GM21619 (cell line): ENCODE measurements at regions not wholly inside any gene's neighbourhood (a gene's known extent, or its start where the extent isn't known, plus 50 kb on each side); places are given as distances from the start of the nearest gene placed in this dataset.

Experiments
- ATAC-seq: cut with Tn5 transposase; IDR thresholded peaks from one replicate; pipeline ENCODE4 v1.9.1; 2021; ENCODE audit not compliant: unreplicated experiment

GRCh38 chrY:8553614-8554013, 783.6 kb upstream of the TSPY4 start:
- ATAC-seq, result no peak

DNA sequence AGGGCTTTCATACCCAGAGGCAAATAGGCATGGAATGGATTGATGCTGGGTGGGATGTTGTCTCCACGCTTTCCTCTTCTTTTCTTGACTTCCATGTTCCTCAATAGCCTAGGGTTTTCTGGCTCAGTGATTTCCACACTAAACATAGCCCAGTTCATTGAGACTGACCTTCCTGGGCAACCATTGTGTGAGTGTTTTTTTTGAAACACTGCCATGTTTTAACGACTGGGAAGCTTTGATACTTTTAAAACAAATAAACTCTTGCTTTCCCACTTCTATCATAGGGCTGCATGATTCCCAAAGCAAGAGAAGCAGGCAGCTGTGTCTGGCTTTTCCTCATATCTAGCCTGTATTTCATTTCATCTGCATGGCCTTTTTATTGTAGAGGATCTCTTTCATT, 775.9 kb upstream of the TSPY4 start:
- ATAC-seq, result no peak

DNA sequence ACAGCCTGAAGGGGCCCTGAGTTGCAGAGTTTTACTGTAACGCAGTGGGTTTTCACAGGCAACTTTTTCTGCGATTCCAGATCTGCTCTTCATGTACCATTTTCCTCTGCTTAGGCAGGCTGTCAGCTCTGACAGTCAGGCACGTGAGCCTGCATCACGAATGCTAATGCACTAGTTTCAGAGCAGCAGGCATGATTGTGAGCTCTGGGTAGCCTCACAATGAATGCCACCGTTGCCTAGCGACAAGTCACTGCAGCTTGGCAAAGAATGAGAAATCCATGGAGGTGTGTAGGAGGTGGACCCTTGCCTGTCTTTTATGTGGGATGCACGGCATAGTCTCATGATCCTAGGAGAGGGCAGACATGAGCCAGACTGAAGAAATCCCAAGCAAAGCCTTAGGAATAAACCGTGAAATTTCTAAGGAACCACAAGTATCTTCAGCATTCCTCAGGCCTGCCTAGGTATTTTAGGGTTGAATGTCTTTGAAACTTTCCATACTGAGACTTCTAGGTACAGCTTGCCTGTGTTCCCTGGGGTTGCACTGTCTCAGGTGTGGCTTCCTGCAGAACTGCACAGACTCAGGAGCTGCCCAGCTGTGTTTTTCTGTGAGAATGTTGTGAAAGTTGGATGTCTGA, 774.7 kb upstream of the TSPY4 start:
- ATAC-seq, result no peak

GRCh38 chrY:8564421-8564820, 772.8 kb upstream of the TSPY4 start:
- ATAC-seq, result no peak

GRCh38 chrY:8566198-8566597, 771.1 kb upstream of the TSPY4 start:
- no peak for ATAC-seq

DNA sequence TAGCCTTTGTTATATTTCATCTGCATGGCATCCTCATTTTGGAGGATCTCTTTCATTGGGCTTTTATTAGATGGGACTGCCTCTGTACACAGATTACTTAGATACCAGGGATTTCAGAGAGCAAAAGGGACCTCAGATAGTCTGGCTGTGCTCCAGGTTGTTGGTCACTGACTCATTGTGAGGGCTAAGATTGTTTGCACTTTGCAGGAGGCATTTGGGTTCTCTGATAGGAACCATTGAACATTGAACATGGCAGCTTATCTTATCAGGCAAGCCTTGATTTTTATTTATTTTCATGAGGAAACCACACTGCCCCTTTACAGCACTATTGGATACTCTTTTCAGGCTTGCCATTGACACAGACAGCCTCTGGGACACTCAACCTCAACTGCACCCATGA, 766.9 kb upstream of the TSPY4 start:
- ATAC-seq, result no peak

- ATAC-seq, result no peak
Measured at GRCh38 chrY:8572916-8573315, 764.3 kb upstream of the TSPY4 start.

GRCh38 chrY:8582277-8582850, 754.9 kb upstream of the TSPY4 start:
- ATAC-seq, result no peak

DNA sequence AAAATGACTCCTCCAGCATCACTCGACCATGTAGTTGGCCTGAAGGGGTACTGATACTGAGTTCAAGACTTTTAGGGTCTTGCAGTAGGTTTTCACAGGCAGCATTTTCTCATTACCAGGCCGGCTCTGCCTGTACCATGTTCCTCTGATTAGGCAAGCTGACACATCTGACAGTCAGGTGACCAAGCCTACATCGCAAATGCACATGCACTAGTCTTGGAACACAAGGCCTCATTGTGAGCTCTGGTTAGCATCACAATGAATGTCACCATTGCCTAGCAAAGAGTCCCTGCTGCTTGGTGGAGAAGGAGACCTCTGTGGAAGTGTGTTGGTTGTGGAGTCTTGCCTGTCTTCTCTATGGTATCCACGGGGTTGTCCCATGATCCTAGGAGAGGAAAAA, 754.1 kb upstream of the TSPY4 start:
- no peak for ATAC-seq

- ATAC-seq, result no peak
Measured at GRCh38 chrY:8590641-8591040, 746.6 kb upstream of the TSPY4 start.

DNA sequence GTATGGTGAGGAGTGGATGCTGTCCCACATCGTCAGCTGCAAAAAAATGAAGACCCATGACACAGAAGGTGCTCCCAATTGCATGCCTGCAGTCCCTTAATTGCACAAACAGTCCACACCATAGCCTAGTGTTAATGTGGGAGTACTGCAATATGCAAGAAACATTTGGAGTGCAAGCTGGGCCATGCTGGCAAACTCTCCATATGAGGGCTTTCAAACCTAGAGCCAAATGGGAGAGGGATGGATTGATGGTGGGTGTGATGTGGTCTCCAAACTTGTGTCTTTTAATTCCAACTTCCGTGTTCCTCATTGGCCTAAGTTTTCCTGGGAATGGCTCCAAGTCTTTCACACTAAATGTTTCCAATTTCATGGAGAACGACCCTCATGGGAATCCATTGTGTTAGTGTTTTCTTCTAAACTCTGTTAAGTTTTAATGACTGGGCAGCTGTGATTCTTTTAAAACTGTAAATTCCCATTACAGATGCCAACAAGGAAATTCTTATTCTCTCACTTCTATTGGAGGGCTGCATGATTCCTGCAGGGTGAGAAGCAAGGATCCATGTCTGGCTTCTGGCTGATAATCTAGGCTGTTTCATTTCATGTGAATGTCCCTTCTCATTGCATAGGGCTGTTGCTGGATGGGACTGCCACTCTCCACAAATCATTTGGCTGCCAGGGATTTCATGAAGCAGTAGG, 745.3 kb upstream of the TSPY4 start:
- ATAC-seq, result no peak

- ATAC-seq, result no peak
Measured at GRCh38 chrY:8594657-8595056, 742.6 kb upstream of the TSPY4 start.

DNA sequence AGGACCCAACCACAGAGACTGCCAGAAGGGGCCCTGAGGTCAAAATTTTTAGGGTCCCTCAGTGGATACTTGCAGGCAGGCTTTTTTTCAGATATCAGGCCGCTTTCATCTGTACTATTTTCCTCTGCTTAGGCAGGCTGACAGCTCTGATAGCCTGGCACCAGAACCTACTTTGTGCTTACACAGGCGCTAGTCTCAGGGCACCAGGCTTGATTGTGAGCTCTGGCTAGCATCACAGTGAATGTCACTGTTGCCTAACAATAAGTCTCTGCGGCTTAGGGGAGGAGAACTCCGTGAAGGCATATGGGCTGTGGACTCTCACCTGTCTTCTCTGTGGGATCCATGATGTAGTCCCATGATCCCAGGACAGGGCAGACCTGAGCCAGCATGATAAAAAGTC, 738.1 kb upstream of the TSPY4 start:
- ATAC-seq, result no peak

GRCh38 chrY:8610620-8611019, 726.6 kb upstream of the TSPY4 start:
- ATAC-seq, result peak; percentile 79

DNA sequence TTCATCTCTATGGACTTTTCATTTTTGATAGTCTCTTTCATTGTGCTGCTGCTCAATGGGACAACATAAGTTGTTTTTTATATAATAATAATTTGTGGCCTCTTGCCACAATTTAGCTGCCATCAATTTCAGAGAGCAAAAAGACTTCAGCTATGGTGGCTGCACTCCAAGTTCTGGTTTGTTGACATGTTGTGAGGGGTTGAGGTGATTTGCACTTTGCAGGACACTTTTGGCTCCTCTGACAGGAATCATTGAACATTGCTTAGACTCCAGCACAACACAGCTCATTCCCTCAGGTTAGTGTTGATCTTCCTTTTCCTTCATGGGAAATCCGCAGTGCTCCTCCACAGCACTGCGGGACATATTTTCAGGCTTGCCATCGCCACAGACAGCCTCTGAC, 725.4 kb upstream of the TSPY4 start:
- ATAC-seq, result no peak

GRCh38 chrY:8618302-8618701, 719.0 kb upstream of the TSPY4 start:
- no peak for ATAC-seq

DNA sequence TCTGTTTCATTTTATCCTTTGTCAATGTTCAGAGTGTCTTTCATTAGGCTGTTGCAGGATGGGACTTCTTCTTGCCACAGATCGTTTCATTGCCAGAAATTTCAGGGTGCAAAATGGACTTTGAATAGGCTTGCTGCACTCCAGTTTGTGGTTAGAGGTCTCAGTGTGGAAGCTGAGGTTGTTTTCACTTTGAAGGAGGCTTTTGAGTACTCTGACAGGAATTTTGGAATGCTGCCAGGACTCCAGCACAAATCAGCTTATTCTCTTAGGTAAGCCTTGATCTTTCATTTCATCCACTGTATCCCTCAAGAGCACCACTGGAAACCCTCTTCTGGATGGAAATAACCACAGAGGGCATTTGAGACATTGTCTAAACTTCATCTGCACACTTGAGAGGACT, 715.1 kb upstream of the TSPY4 start:
- no peak for ATAC-seq

DNA sequence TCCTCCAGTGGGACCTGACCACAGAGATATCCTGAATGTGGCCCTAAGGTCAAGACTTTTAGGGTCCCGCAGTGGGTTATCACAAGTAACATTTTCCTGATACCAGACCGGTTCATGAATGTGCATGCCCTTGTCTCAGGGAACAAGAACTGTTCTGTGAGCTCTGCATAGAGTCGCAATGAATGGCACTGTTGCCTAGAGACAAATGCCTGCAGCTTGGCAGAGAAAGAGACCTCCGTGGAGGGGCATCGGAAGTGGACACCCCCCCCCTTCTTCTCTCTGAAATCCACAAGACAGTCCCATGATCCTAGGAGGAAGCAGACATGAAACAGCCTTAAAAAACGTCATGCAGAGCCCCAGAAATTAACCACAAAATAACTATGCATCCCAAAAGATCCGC, 714.4 kb upstream of the TSPY4 start:
- no peak for ATAC-seq

DNA sequence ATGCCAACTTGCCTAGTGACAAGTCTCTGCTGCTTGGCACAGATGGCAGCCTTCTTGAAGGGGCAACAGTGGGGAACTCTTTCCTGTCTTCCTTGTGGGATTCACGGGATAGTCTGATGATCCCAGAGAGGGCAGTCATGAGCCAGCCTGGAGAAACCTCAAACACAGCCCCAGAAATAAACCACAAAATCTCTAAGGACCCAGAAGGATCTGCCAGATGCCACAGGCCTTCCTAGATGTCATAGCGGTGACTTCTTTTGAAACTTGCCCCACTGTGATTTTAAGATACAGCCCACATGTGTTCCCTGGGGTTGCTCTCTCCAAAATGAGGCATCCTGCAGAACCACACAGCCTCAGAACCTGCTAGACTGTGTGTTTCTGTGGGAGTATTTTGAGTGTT, 707.6 kb upstream of the TSPY4 start:
- no peak for ATAC-seq

DNA sequence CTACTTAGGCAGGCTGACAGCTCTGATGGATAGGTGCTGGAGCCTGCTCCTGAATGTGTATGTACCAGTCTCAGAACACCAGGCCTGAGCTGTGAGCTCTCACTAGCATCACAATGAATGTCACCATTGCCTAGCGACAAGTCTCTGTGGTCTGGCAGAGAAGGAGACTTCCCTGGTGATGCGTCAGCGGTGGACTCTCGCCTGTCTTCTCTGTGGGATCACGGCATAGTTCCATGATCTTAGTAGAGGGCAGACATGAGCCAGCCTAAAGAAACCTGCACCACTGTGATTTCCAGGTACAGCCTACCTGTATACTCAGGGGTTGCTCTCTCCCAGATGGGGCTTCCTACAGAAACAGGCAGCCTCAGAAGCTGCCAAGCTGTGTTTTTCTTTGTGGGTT, 699.2 kb upstream of the TSPY4 start:
- no peak for ATAC-seq

- ATAC-seq, result no peak
Measured at GRCh38 chrY:8644926-8645325, 692.3 kb upstream of the TSPY4 start.

- no peak for ATAC-seq
Measured at GRCh38 chrY:8652445-8652844, 684.8 kb upstream of the TSPY4 start.

DNA sequence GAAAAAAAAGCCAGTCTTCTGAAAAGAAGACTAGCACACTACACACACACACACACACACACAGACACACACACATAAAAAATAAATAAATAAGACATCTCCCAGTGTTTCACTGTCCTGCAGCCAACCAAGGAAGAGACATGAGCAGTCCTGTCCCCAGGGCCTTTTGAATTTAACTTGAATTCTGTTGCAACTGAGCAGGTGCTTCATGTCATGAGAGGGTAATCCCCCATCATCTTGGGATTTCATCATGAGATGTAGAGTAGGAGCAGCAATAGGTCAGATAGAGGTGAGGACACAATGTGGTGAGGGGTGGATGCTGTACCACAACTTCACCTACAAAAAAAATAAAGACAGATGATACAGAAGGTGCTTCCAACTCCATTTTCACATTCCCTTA, 682.2 kb upstream of the TSPY4 start:
- ATAC-seq, result no peak
